K562 (cell line): ENCODE measurements at regions not wholly inside any gene's neighbourhood (a gene's known extent, or its start where the extent isn't known, plus 50 kb on each side); places are given as distances from the start of the nearest gene placed in this dataset.

Experiments
- ATAC-seq: fragments of 200-7000 bp; cut with Tn5 transposase; 3 replicates; pipeline ENCODE4 v1.9.1; 2020; ENCODE audit warnings: moderate library complexity
- BruUV-seq: library from RNA; stranded (reverse); fragments of 400-500 nt; replicated peaks from 2 replicates; lab custom pipeline; 2021; lab: Mats Ljungman, UMichigan
- CTCF ChIA-PET: fragments of 300-600 bp; formaldehyde crosslinking; extraction: SDS; loops from one replicate; lab custom pipeline; 2021; ENCODE audit warnings: low intra/inter-chr PET ratio; lab: Yijun Ruan, JAX
- POLR2A ChIA-PET: fragments of 300-600, 350-650 bp; sonication (Branson Sonifier 250); formaldehyde crosslinking; extraction: SDS; loops from one replicate; lab custom pipeline; 2021; ENCODE audit warnings: antibody characterized with exemption, inconsistent platforms; lab: Yijun Ruan, JAX
- DNase-seq, 4 experiments: peaks; one replicate each; pipeline versions ENCODE4 v3.0.0 to v3.0.0-alpha.2; 2011 to 2018; ENCODE audit warnings: low spot score in 3 of 4, mixed read lengths in 3 of 4; ENCODE audit errors: extremely low read depth in 1 of 4
- FAIRE-seq: peaks from 2 replicates; lab custom pipeline; 2011; peaks lifted over from hg19 to GRCh38; lab: Jason Lieb, UNC
- H2AFZ ChIP-seq: 2 replicates; pipeline ENCODE4 v1.6.0; 2011; ENCODE audit warnings: low read depth, low read length, control low read depth, inconsistent platforms
- H3K27ac ChIP-seq: fragments of 200-600 bp; 3 replicates; pipeline ENCODE4 v1.8.0; 2011; ENCODE audit warnings: low read depth, mild to moderate bottlenecking, control low read depth, inconsistent platforms, low read length, moderate library complexity, mixed read lengths; ENCODE audit errors: extremely low read depth
- H3K27me3 ChIP-seq, 2 experiments: fragments of 300-600 bp in 1 of 2; 2 replicates in 1 of 2; 3 replicates in 1 of 2; pipeline versions ENCODE4 v1.6.0 to v1.8.0; 2011; ENCODE audit warnings: inconsistent platforms in 2 of 2, low read length in 2 of 2, mild to moderate bottlenecking in 1 of 2, mixed read lengths in 1 of 2, moderate library complexity in 1 of 2; ENCODE audit not compliant: control insufficient read depth in 2 of 2, insufficient read depth in 2 of 2
- H3K36me3 ChIP-seq: fragments of 300-600 bp; 3 replicates; pipeline ENCODE4 v1.8.0; 2011; ENCODE audit warnings: mild to moderate bottlenecking, low read length, inconsistent platforms; ENCODE audit not compliant: control insufficient read depth, insufficient read depth
- H3K4me1 ChIP-seq, 2 experiments: fragments of 200-600 bp in 1 of 2; replicated peaks in 1 of 2; 2 replicates in 1 of 2; 3 replicates in 1 of 2; pipeline versions ENCODE4 v1.5.1 to v1.8.0; 2011; ENCODE audit warnings: inconsistent platforms in 2 of 2, low read length in 2 of 2, mild to moderate bottlenecking in 1 of 2, mixed read lengths in 1 of 2, moderate library complexity in 1 of 2; ENCODE audit not compliant: control insufficient read depth in 2 of 2, insufficient read depth in 2 of 2
- H3K4me2 ChIP-seq: 2 replicates; pipeline ENCODE4 v1.6.1; 2011; ENCODE audit warnings: low read length, control low read depth, inconsistent platforms, mixed read lengths; ENCODE audit not compliant: insufficient read depth
- H3K4me3 ChIP-seq: fragments of 200-600 bp; sonication (generic), shearing (Covaris generic); 2 replicates; pipeline ENCODE4 v1.5.1; 2016; ENCODE audit warnings: control low read depth, inconsistent platforms
- H3K79me2 ChIP-seq: fragments of 200-600 bp; 3 replicates; pipeline ENCODE4 v1.8.0; 2011; ENCODE audit warnings: low read length, inconsistent platforms; ENCODE audit not compliant: control insufficient read depth, insufficient read depth
- H3K9ac ChIP-seq, 2 experiments: 2 replicates each; pipeline versions ENCODE4 v1.6.0 to v1.6.1; 2011; ENCODE audit warnings: low read depth in 2 of 2, low read length in 2 of 2, control low read depth in 1 of 2, inconsistent platforms in 1 of 2, mild to moderate bottlenecking in 1 of 2, mixed read lengths in 1 of 2; ENCODE audit not compliant: insufficient read depth in 1 of 2
- H3K9me1 ChIP-seq: one replicate; pipeline ENCODE4 v1.6.0; 2011; ENCODE audit warnings: inconsistent platforms, mild to moderate bottlenecking, low read length, moderate library complexity; ENCODE audit not compliant: control insufficient read depth, insufficient read depth
- H3K9me3 ChIP-seq: replicated peaks from 2 replicates; pipeline ENCODE4 v1.5.1; 2011; ENCODE audit warnings: low read depth, low read length, inconsistent platforms; ENCODE audit not compliant: control insufficient read depth, insufficient read depth
- H4K20me1 ChIP-seq: replicated peaks from 2 replicates; pipeline ENCODE4 v1.6.1; 2011; ENCODE audit warnings: low read length, inconsistent platforms, mixed read lengths; ENCODE audit not compliant: control insufficient read depth, insufficient read depth
- ASH1L ChIP-seq: fragments of 450-650 bp; IDR thresholded peaks from 2 replicates; pipeline ENCODE4 v1.6.1; 2018; ENCODE audit warnings: borderline replicate concordance, mild to moderate bottlenecking, low read depth; ENCODE audit not compliant: partially characterized antibody
- CREB3 ChIP-seq: fragments of 450-650 bp; conservative IDR thresholded peaks from 2 replicates; pipeline ENCODE4 v1.6.1; 2016; ENCODE audit warnings: missing genetic modification characterization, low read depth, mild to moderate bottlenecking, missing compliant biosample characterization, moderate library complexity
- FOXO4 ChIP-seq: fragments of 450-650 bp; formaldehyde crosslinking; IDR thresholded peaks from 2 replicates; pipeline ENCODE4 v1.4.0; 2020; ENCODE audit warnings: mild to moderate bottlenecking, moderate library complexity
- POLR2B ChIP-seq: fragments of 450-650 bp; IDR thresholded peaks from 2 replicates; pipeline ENCODE4 v1.6.1; 2018; ENCODE audit warnings: low read depth; ENCODE audit not compliant: partially characterized antibody
- RBBP5 ChIP-seq: fragments of 200-600 bp; sonication (generic); IDR thresholded peaks from 2 replicates; pipeline ENCODE4 v1.6.1; 2012; ENCODE audit warnings: borderline replicate concordance, mild to moderate bottlenecking, low read length, control low read depth, inconsistent platforms; ENCODE audit not compliant: insufficient read depth, poor library complexity, severe bottlenecking
- TCF15 ChIP-seq: fragments of 250-450 bp; sonication (Bioruptor Pico); IDR thresholded peaks from 2 replicates; pipeline ENCODE4 v1.8.0; 2022; ENCODE audit warnings: moderate library complexity, mild to moderate bottlenecking, inconsistent platforms
- TEAD2 ChIP-seq: fragments of 450-650 bp; IDR thresholded peaks from 2 replicates; pipeline ENCODE4 v1.6.1; 2016; ENCODE audit warnings: missing genetic modification characterization, control low read depth, missing compliant biosample characterization
- XRCC4 ChIP-seq: IDR thresholded peaks from one replicate; pipeline ENCODE4 v1.6.1; 2011; ENCODE audit not compliant: insufficient read depth, insufficient read length; ENCODE audit errors: extremely low read depth
- ZNF41 ChIP-seq: fragments of 250-450 bp; sonication (Bioruptor Pico); conservative IDR thresholded peaks from 2 replicates; pipeline ENCODE4 v1.4.0; 2020; ENCODE audit warnings: mild to moderate bottlenecking
- WGBS: fragments of 100-300 bp; shearing (Covaris generic); methylation state at CpG from one replicate; pipeline ENCODE4 v1.1.6; 2016; ENCODE audit warnings: low coverage, mixed read lengths; ENCODE audit not compliant: insufficient coverage; ENCODE audit errors: missing lambda C conversion rate; 5-methylcytosine and 5-hydroxymethylcytosine counted together
- in situ Hi-C: fragments of 300-500 bp; cut with MboI; formaldehyde crosslinking; loops from 4 replicates; pipeline ENCODE4 v1.15.0; 2018; ENCODE audit warnings: inconsistent platforms, mixed read lengths
- intact Hi-C: fragments of 100-400 bp; cut with micrococcal nuclease; formaldehyde crosslinking; loops from 2 replicates; pipeline ENCODE4 v1.14.2; 2022

GRCh38 chr2:191488135-191488534 is 189.8 kb upstream of the NABP1 start:
- no peak overlapping the region for H3K4me3 ChIP-seq
- no peak for DNase-seq
- H3K79me2 ChIP-seq, result no peaks in the 10 kb centered on the region
- BruUV-seq, result no TSS peak
- intact Hi-C loops (no loop called here), in situ Hi-C loops (no loop called here)
- H4K20me1 ChIP-seq, result no peaks in the 10 kb centered on the region
- H3K4me2 ChIP-seq, result no peak overlapping the region
- CTCF ChIA-PET, result no interaction called here
- no peak overlapping the region for H3K27ac ChIP-seq
- ATAC-seq, result no peak
- no peak overlapping the region for H2AFZ ChIP-seq
- H3K9ac ChIP-seq, result no peak overlapping the region
- H3K4me1 ChIP-seq, result no peaks in the 10 kb centered on the region
- no peak for TF ChIP-seq CREB3
- TF ChIP-seq TCF15 (CRISPR knock-in tag), result no peak
- H3K36me3 ChIP-seq, result no peaks in the 10 kb centered on the region
- 1% methylated on average over 7 of the region's 7 CpGs for WGBS
- POLR2A ChIA-PET, result no interaction called here
- H3K9me1 ChIP-seq, result no peaks in the 10 kb centered on the region
- H3K9me3 ChIP-seq, result no peaks in the 10 kb centered on the region
- no peaks in the 10 kb centered on the region for H3K27me3 ChIP-seq
- FAIRE-seq, result no peak

GRCh38 chr2:191489177-191489576 is 188.8 kb upstream of the NABP1 start:
- Histone ChIP-seq H3K4me3 (no peak overlapping the region), H3K9ac (no peak overlapping the region), H3K27ac (no peak overlapping the region)
- no TSS peak for BruUV-seq
- TF ChIP-seq ZNF41, result no peak
- TF ChIP-seq FOXO4 (CRISPR knock-in tag), result no peak
- TF ChIP-seq POLR2B, result no peak
- no peak for TF ChIP-seq RBBP5
- TF ChIP-seq TEAD2 (tag), result no peak
- no peak for TF ChIP-seq XRCC4
- TF ChIP-seq ASH1L, result no peak
- TF ChIP-seq, all 486 proteins: peak for 0
- no peak overlapping the region for H2AFZ ChIP-seq
- ATAC-seq (no peak), DNase-seq (no peak), FAIRE-seq (no peak)
- H4K20me1 ChIP-seq, result no peaks in the 10 kb centered on the region
- intact Hi-C loops (no loop called here), in situ Hi-C loops (no loop called here)
- no peaks in the 10 kb centered on the region for H3K27me3 ChIP-seq
- H3K4me1 ChIP-seq, result no peaks in the 10 kb centered on the region
- POLR2A ChIA-PET, result interaction anchor here (1.1 kb wide), 1 partner anchor 19 kb away, joined by 3 read pairs; no protein-coding TSS in a partner anchor
- 0% methylated on average over 2 of the region's 2 CpGs for WGBS
- H3K4me2 ChIP-seq, result no peak overlapping the region
- no peaks in the 10 kb centered on the region for H3K9me3 ChIP-seq
- no peaks in the 10 kb centered on the region for H3K9me1 ChIP-seq
- H3K36me3 ChIP-seq, result no peaks in the 10 kb centered on the region
- CTCF ChIA-PET, result no interaction called here
- H3K79me2 ChIP-seq, result no peaks in the 10 kb centered on the region
